ENCODE measurements at regions not wholly inside any gene's neighbourhood (a gene's known extent, or its start where the extent isn't known, plus 50 kb on each side); places are given as distances from the start of the nearest gene placed in this dataset.

- no peak overlapping the region for H2AFZ ChIP-seq (ENCODE audit: control insufficient read depth, low read depth, low read length)
Observed at GRCh38 chr3:26280517-26280916, 342.1 kb upstream of the LRRC3B start.

More at GRCh38 chr3:26280517-26280916, 342.1 kb upstream of the LRRC3B start:
- intact Hi-C loops (cut with micrococcal nuclease; ENCODE audit: unreplicated experiment) = no loop called here
- in situ Hi-C loops (cut with MboI) = no loop called here
- no peak overlapping the region for H3K4me3 ChIP-seq
- CTCF ChIA-PET = no interaction called here
- no peaks in the 10 kb centered on the region; the same call in 2 of the 3 replicates for H3K9me3 ChIP-seq (replicated peaks; ENCODE audit: control insufficient read depth, insufficient read depth, low read length)
- H3K27ac ChIP-seq (ENCODE audit: control insufficient read depth, insufficient read depth) = no peak overlapping the region
- SMC1A ChIA-PET (ENCODE audit: uncharacterized antibody, unreplicated experiment) = interaction anchor here (1.4 kb wide), 1 partner anchor 633 kb away, joined by 3 read pairs; no protein-coding TSS in a partner anchor
- no peaks in the 10 kb centered on the region for H4K20me1 ChIP-seq (ENCODE audit: control insufficient read depth, insufficient read depth)
- FAIRE-seq (no peak), DNase-seq (ENCODE audit: low read depth, low spot score) (no peak), ATAC-seq (no peak)
- no TSS peak for BruUV-seq (replicated peaks)
- POLR2A ChIA-PET = no interaction called here
- no peaks in the 10 kb centered on the region for H3K4me1 ChIP-seq (ENCODE audit: control insufficient read depth, insufficient read depth, low read length)
- RAD21 ChIA-PET (ENCODE audit: unreplicated experiment) = no interaction called here
- H3K9ac ChIP-seq (ENCODE audit: control insufficient read depth, insufficient read depth, low read length) = no peak overlapping the region
- no peaks in the 10 kb centered on the region for H3K79me2 ChIP-seq (ENCODE audit: control insufficient read depth, insufficient read depth, low read length)
- TF ChIP-seq ZNF622 (IDR thresholded peaks at IDR 0.05) (no peak), BACH1 (IDR thresholded peaks at IDR 0.05; ENCODE audit: borderline replicate concordance) (no peak), SMARCA5 (IDR thresholded peaks at IDR 0.05) (no peak), IRF4 (IDR thresholded peaks at IDR 0.05; ENCODE audit: low read depth, low read length) (no peak), POLR2AphosphoS2 (IDR thresholded peaks at IDR 0.05; ENCODE audit: low read depth, low read length) (no peak), NFXL1 (IDR thresholded peaks at IDR 0.05; ENCODE audit: borderline replicate concordance) (no peak), PRDM15 (CRISPR knock-in tag; IDR thresholded peaks at IDR 0.05) (no peak), KAT2A (conservative IDR thresholded peaks at IDR 0.05; ENCODE audit: control insufficient read depth, low read depth, low read length) (no peak), USF1 (IDR thresholded peaks at IDR 0.05; ENCODE audit: borderline replicate concordance, extremely low read length, insufficient read depth, low read depth, low read length) (no peak)
- 42% methylated on average over 2 of the region's 2 CpGs for WGBS (ENCODE audit: insufficient coverage, insufficient replicate concordance, low lambda C conversion rate, missing lambda C conversion rate)
- no peak overlapping the region for H3K4me2 ChIP-seq (ENCODE audit: control insufficient read depth, insufficient read depth)
- H3K27me3 ChIP-seq (replicated peaks in 1 of 2; ENCODE audit: control insufficient read depth in 2 of 2, insufficient read depth in 2 of 2, low read length in 1 of 2) = no peaks in the 10 kb centered on the region
- no peaks in the 10 kb centered on the region for H3K36me3 ChIP-seq (ENCODE audit: control insufficient read depth in 2 of 2, insufficient read depth in 2 of 2, low read length in 1 of 2)
